GM23338 (cell line): ENCODE measurements at regions not wholly inside any gene's neighbourhood (a gene's known extent, or its start where the extent isn't known, plus 50 kb on each side); places are given as distances from the start of the nearest gene placed in this dataset.

Experiments used
- ATAC-seq: fragments of 200-7000 bp; cut with Tn5 transposase; 3 replicates; pipeline ENCODE4 v1.9.1; 2020
- DNase-seq: peaks from one replicate; pipeline ENCODE4 v3.0.0-alpha.2; 2015; ENCODE audit warnings: low spot score
- H2AFZ ChIP-seq: fragments of 200-600 bp; sonication (generic); 2 replicates; pipeline ENCODE4 v1.8.0; 2016; ENCODE audit warnings: antibody characterized with exemption, mild to moderate bottlenecking, moderate library complexity
- H3F3A ChIP-seq: fragments of 200-600 bp; sonication (generic); replicated peaks from 2 replicates; pipeline ENCODE4 v1.8.0; 2017; ENCODE audit warnings: antibody characterized with exemption, mixed run types, low read depth
- H3K27ac ChIP-seq: fragments of 200-600 bp; sonication (generic); 2 replicates; pipeline ENCODE4 v1.6.1; 2016; ENCODE audit warnings: low read depth
- H3K27me3 ChIP-seq: fragments of 200-600 bp; sonication (generic); 2 replicates; pipeline ENCODE4 v1.8.0; 2016; ENCODE audit warnings: mild to moderate bottlenecking, mixed run types, moderate library complexity; ENCODE audit not compliant: insufficient read depth
- H3K36me3 ChIP-seq: fragments of 200-600 bp; sonication (generic); 2 replicates; pipeline ENCODE4 v1.8.0; 2016; ENCODE audit warnings: mild to moderate bottlenecking; ENCODE audit not compliant: insufficient read depth
- H3K4me1 ChIP-seq: fragments of 200-600 bp; sonication (generic); 2 replicates; pipeline ENCODE4 v1.8.0; 2016; ENCODE audit warnings: mild to moderate bottlenecking, moderate library complexity; ENCODE audit not compliant: insufficient read depth
- H3K4me2 ChIP-seq: fragments of 200-600 bp; sonication (generic); 2 replicates; pipeline ENCODE4 v1.7.1; 2017; ENCODE audit warnings: mixed run types
- H3K4me3 ChIP-seq: fragments of 200-600 bp; sonication (generic); 2 replicates; pipeline ENCODE4 v1.6.1; 2016; ENCODE audit warnings: mixed run types
- H3K79me2 ChIP-seq: fragments of 200-600 bp; sonication (generic); replicated peaks from 2 replicates; pipeline ENCODE4 v1.8.0; 2017; ENCODE audit warnings: mild to moderate bottlenecking; ENCODE audit not compliant: insufficient read depth
- H3K9me2 ChIP-seq: fragments of 200-600 bp; sonication (generic); 2 replicates; pipeline ENCODE4 v1.8.0; 2017; ENCODE audit not compliant: insufficient read depth
- H4K20me1 ChIP-seq: fragments of 200-600 bp; sonication (generic); replicated peaks from 2 replicates; pipeline ENCODE4 v1.8.0; 2017; ENCODE audit warnings: mild to moderate bottlenecking; ENCODE audit not compliant: insufficient read depth
- H3K27ac Mint-ChIP-seq: 2 replicates; pipeline ENCODE4 v1.8.0; 2020; ENCODE audit warnings: inconsistent platforms, mild to moderate bottlenecking, moderate library complexity, mixed read lengths
- H3K27me3 Mint-ChIP-seq: 3 replicates; pipeline ENCODE4 v1.8.0; 2022; ENCODE audit warnings: low read depth, mild to moderate bottlenecking, moderate library complexity, mixed read lengths, inconsistent platforms; ENCODE audit not compliant: insufficient read depth, poor library complexity
- H3K36me3 Mint-ChIP-seq: 3 replicates; pipeline ENCODE4 v1.8.0; 2021; ENCODE audit warnings: low read depth, mild to moderate bottlenecking, inconsistent platforms, moderate library complexity, mixed read lengths
- H3K4me1 Mint-ChIP-seq: 3 replicates; pipeline ENCODE4 v1.8.0; 2020; ENCODE audit warnings: mild to moderate bottlenecking, inconsistent platforms, mixed read lengths
- H3K4me3 Mint-ChIP-seq: 3 replicates; pipeline ENCODE4 v1.8.0; 2021; ENCODE audit warnings: moderate library complexity, mild to moderate bottlenecking, inconsistent platforms, mixed read lengths
- H3K9me3 Mint-ChIP-seq: 3 replicates; pipeline ENCODE4 v1.8.0; 2020; ENCODE audit warnings: moderate library complexity, mild to moderate bottlenecking, inconsistent platforms, mixed read lengths
- JUNB ChIP-seq: IDR thresholded peaks from one replicate; pipeline ENCODE4 v1.6.1; 2016; ENCODE audit warnings: antibody characterized with exemption; ENCODE audit not compliant: unreplicated experiment
- REST ChIP-seq: IDR thresholded peaks from one replicate; pipeline ENCODE4 v1.6.1; 2018; ENCODE audit warnings: antibody characterized with exemption; ENCODE audit not compliant: unreplicated experiment
- STAT1 ChIP-seq: IDR thresholded peaks from one replicate; pipeline ENCODE4 v1.6.1; 2016; ENCODE audit warnings: antibody characterized with exemption; ENCODE audit not compliant: unreplicated experiment
- ZNF462 ChIP-seq: fragments of 250-450 bp; sonication (Bioruptor Pico); IDR thresholded peaks from 2 replicates; pipeline ENCODE4 v1.5.0; 2020; ENCODE audit warnings: mild to moderate bottlenecking, moderate library complexity
- TF ChIP-seq, protein P1 (sequence below), 2 experiments: fragments of 200-600 bp in 1 of 2; sonication (generic) in 1 of 2; conservative IDR thresholded peaks; 2 replicates each; pipeline versions ENCODE4 v1.5.1 to v1.6.1; 2016 to 2017; ENCODE audit warnings: antibody characterized with exemption in 2 of 2, low read depth in 2 of 2, mild to moderate bottlenecking in 2 of 2, moderate library complexity in 1 of 2

GRCh38 chr10:33657913-33658312 is 323.4 kb upstream of the NRP1 start (continued):
- no peak for TF ChIP-seq ZNF462 (CRISPR knock-in tag)

DNA sequence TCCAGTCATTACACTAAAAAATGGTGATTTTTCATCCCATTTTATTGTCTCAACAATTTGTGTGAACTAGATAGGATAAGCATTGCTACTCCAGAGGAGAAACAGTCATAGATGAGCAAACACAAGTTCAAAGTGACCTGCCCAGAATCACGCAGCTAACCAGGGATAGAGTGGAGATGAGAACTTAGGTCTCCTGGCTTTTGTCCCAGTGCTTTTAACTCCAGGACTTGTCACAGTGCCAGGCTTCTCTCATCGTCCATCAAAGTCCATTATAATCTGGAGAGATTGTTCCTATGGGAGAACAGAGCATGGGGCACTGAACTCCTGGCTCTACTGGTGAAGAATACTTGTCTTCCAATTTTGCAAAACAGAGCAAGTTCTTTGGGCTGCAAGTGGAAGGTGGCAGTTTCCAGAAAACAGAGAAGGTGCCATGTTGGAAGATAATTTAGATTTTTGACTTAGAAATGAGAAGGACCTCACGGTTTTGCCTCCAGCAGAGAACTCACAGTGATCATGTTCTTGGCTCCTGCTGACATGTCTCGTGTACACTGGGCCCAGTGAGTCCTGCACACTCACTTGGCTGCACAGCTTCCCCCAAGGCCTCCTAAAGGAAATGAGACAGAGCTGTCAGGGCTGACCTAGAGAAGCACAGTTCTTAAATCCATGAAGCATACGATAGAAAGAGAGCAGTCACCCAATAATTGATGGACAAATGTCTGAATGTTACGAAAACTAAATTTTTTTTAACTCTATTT is 322.9 kb upstream of the NRP1 start:
- H4K20me1 ChIP-seq: no peaks in the 10 kb centered on the region
- peaks cover 29% of the 10 kb centered on the region for H3K4me1 Mint-ChIP-seq
- peaks cover 5% of the 10 kb centered on the region for H3K27me3 Mint-ChIP-seq
- H3K4me1 ChIP-seq: peaks cover 23% of the 10 kb centered on the region
- H3K27me3 ChIP-seq: no peaks in the 10 kb centered on the region
- H3K79me2 ChIP-seq: no peaks in the 10 kb centered on the region
- no peak for ATAC-seq
- no peak overlapping the region for H3K27ac ChIP-seq
- DNase-seq: no peak
- no peak for TF ChIP-seq STAT1
- H3K4me2 ChIP-seq: no peak overlapping the region
- H3K36me3 Mint-ChIP-seq: peaks cover 11% of the 10 kb centered on the region; the same call in 2 of the 3 replicates
- no peak overlapping the region for H3K27ac Mint-ChIP-seq
- no peak overlapping the region for H3K4me3 Mint-ChIP-seq
- peaks cover 10% of the 10 kb centered on the region for H3K9me3 Mint-ChIP-seq
- peaks cover 11% of the 10 kb centered on the region; the same call in 1 of the 2 replicates for H3K9me2 ChIP-seq
- H2AFZ ChIP-seq: no peak overlapping the region
- H3F3A ChIP-seq: no peaks in the 10 kb centered on the region
- no peak overlapping the region for H3K4me3 ChIP-seq
- no peaks in the 10 kb centered on the region for H3K36me3 ChIP-seq

DNA sequence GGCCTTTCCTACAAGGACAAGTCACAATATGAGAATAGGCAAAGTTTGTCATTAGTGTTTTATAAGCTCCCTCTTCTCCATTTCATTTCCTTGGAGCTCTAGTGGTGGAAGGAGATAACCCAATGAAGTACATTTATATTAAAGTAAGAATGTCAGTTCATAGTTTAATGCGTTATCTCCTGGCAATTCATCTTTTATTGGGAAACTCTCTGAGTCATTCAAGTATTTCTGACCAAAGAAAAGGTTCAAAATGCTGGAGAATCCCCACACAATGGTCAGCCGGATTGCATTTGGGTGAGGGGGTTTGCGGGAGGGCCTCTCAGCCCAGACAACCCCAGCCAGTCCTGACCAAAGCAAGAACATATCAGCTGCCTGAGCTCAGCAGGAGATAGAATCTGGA is 321.5 kb upstream of the NRP1 start:
- Histone ChIP-seq H3F3A (no peaks in the 10 kb centered on the region), H4K20me1 (no peaks in the 10 kb centered on the region), H3K79me2 (no peaks in the 10 kb centered on the region), H3K9me2 (peaks cover 21% of the 10 kb centered on the region; the same call in 1 of the 2 replicates), H3K27me3 (no peaks in the 10 kb centered on the region), H3K4me3 (no peak overlapping the region), H3K27ac (no peak overlapping the region), H2AFZ (no peak overlapping the region), H3K4me1 (peaks cover 23% of the 10 kb centered on the region), H3K4me2 (no peak overlapping the region), H3K36me3 (no peaks in the 10 kb centered on the region)
- no peaks in the 10 kb centered on the region for H3K27me3 Mint-ChIP-seq
- H3K36me3 Mint-ChIP-seq: peaks cover 11% of the 10 kb centered on the region; the same call in 2 of the 3 replicates
- no peak for DNase-seq
- no peak overlapping the region for H3K27ac Mint-ChIP-seq
- ATAC-seq: no peak
- peaks cover 12% of the 10 kb centered on the region for H3K9me3 Mint-ChIP-seq
- no peak overlapping the region for H3K4me3 Mint-ChIP-seq
- H3K4me1 Mint-ChIP-seq: peaks cover 22% of the 10 kb centered on the region
- no peak for TF ChIP-seq REST
- TF ChIP-seq, protein P1, sequence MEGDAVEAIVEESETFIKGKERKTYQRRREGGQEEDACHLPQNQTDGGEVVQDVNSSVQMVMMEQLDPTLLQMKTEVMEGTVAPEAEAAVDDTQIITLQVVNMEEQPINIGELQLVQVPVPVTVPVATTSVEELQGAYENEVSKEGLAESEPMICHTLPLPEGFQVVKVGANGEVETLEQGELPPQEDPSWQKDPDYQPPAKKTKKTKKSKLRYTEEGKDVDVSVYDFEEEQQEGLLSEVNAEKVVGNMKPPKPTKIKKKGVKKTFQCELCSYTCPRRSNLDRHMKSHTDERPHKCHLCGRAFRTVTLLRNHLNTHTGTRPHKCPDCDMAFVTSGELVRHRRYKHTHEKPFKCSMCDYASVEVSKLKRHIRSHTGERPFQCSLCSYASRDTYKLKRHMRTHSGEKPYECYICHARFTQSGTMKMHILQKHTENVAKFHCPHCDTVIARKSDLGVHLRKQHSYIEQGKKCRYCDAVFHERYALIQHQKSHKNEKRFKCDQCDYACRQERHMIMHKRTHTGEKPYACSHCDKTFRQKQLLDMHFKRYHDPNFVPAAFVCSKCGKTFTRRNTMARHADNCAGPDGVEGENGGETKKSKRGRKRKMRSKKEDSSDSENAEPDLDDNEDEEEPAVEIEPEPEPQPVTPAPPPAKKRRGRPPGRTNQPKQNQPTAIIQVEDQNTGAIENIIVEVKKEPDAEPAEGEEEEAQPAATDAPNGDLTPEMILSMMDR (conservative IDR thresholded peaks at IDR 0.05; ENCODE audit: low read depth in 2 of 2): no peak
- TF ChIP-seq STAT1: no peak
- TF ChIP-seq JUNB: no peak
